DND-41 (cell line): ENCODE measurements at regions not wholly inside any gene's neighbourhood (a gene's known extent, or its start where the extent isn't known, plus 50 kb on each side); places are given as distances from the start of the nearest gene placed in this dataset.

Experiments used
- ATAC-seq: fragments of 200-7000 bp; cut with Tn5 transposase; 3 replicates; pipeline ENCODE4 v1.9.1; 2021; ENCODE audit warnings: low read depth; ENCODE audit not compliant: insufficient read depth
- DNase-seq: peaks from one replicate; pipeline ENCODE4 v3.0.0-alpha.2; 2020
- H2AFZ ChIP-seq: 2 replicates; pipeline ENCODE4 v1.6.0; 2012; ENCODE audit warnings: low read depth, low read length
- H3K27ac ChIP-seq: 2 replicates; pipeline ENCODE4 v1.5.1; 2012; ENCODE audit warnings: low read length, inconsistent platforms
- H3K27me3 ChIP-seq: fragments of 200-600 bp; sonication (generic); 2 replicates; pipeline ENCODE4 v1.6.0; 2012; ENCODE audit warnings: low read length, mild to moderate bottlenecking, inconsistent platforms; ENCODE audit not compliant: insufficient read depth, poor library complexity
- H3K36me3 ChIP-seq: 2 replicates; pipeline ENCODE4 v1.5.1; 2012; ENCODE audit warnings: low read length, inconsistent platforms; ENCODE audit not compliant: insufficient read depth
- H3K4me1 ChIP-seq: 2 replicates; pipeline ENCODE4 v1.5.1; 2012; ENCODE audit warnings: mild to moderate bottlenecking, low read length; ENCODE audit not compliant: insufficient read depth
- H3K4me2 ChIP-seq: 2 replicates; pipeline ENCODE4 v1.6.0; 2012; ENCODE audit warnings: mild to moderate bottlenecking, moderate library complexity, low read length, inconsistent platforms; ENCODE audit not compliant: insufficient read depth
- H3K4me3 ChIP-seq, 2 experiments: fragments of 200-600 bp in 1 of 2; shearing (Covaris generic) in 1 of 2; 2 replicates each; pipeline ENCODE4 v1.5.1; 2012 to 2016; ENCODE audit warnings: inconsistent platforms in 2 of 2, low read length in 2 of 2, mild to moderate bottlenecking in 2 of 2, low read depth in 1 of 2, moderate library complexity in 1 of 2
- H3K79me2 ChIP-seq: 2 replicates; pipeline ENCODE4 v1.6.0; 2012; ENCODE audit warnings: low read length, inconsistent platforms; ENCODE audit not compliant: insufficient read depth
- H3K9ac ChIP-seq: 2 replicates; pipeline ENCODE4 v1.6.0; 2012; ENCODE audit warnings: low read depth, mild to moderate bottlenecking, inconsistent platforms, low read length, moderate library complexity
- H3K9me3 ChIP-seq: 2 replicates; pipeline ENCODE4 v1.5.1; 2012; ENCODE audit warnings: low read length, moderate library complexity, mild to moderate bottlenecking, inconsistent platforms; ENCODE audit not compliant: insufficient read depth, severe bottlenecking
- H4K20me1 ChIP-seq: 2 replicates; pipeline ENCODE4 v1.6.0; 2012; ENCODE audit warnings: low read length; ENCODE audit not compliant: insufficient read depth
- EZH2 ChIP-seq: IDR thresholded peaks from 3 replicates; pipeline ENCODE4 v1.6.1; 2012; ENCODE audit warnings: borderline replicate concordance, low read depth, mild to moderate bottlenecking, moderate library complexity, low read length, inconsistent platforms; ENCODE audit not compliant: severe bottlenecking
- TF ChIP-seq, protein P1 (sequence below): IDR thresholded peaks from 2 replicates; pipeline ENCODE4 v1.5.1; 2012; ENCODE audit warnings: borderline replicate concordance, low read length, moderate library complexity, mild to moderate bottlenecking; ENCODE audit not compliant: poor library complexity, severe bottlenecking; ENCODE audit errors: extremely low read depth

DNA sequence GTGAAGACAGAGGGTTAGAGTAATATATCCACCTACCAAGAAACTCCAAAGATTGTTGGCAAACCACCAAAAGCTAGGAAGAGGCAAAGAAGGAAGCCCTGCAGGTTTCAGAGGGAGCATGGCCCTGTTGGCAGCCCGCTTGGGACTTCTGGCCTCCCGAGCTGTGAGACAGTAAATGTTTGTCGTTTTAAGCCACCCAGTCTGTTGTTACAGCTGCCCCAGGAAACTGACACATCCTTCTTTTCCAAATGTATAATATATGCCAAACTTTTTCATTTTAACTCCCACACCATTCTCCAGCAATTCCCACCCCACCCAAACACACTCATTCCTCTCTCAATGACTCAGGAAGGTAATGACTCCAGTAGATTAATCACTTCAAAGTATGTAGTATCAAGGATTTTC, 74.0 kb downstream of the RPS29 start:
- TF ChIP-seq EZH2 = no peak
- TF ChIP-seq, protein P1, sequence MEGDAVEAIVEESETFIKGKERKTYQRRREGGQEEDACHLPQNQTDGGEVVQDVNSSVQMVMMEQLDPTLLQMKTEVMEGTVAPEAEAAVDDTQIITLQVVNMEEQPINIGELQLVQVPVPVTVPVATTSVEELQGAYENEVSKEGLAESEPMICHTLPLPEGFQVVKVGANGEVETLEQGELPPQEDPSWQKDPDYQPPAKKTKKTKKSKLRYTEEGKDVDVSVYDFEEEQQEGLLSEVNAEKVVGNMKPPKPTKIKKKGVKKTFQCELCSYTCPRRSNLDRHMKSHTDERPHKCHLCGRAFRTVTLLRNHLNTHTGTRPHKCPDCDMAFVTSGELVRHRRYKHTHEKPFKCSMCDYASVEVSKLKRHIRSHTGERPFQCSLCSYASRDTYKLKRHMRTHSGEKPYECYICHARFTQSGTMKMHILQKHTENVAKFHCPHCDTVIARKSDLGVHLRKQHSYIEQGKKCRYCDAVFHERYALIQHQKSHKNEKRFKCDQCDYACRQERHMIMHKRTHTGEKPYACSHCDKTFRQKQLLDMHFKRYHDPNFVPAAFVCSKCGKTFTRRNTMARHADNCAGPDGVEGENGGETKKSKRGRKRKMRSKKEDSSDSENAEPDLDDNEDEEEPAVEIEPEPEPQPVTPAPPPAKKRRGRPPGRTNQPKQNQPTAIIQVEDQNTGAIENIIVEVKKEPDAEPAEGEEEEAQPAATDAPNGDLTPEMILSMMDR = no peak
- Histone ChIP-seq H4K20me1 (no peaks in the 10 kb centered on the region), H3K9ac (no peak overlapping the region), H3K27me3 (no peaks in the 10 kb centered on the region), H3K4me3 (no peak overlapping the region), H3K36me3 (no peaks in the 10 kb centered on the region), H3K9me3 (peaks cover 2% of the 10 kb centered on the region), H2AFZ (no peak overlapping the region), H3K27ac (no peak overlapping the region), H3K79me2 (no peaks in the 10 kb centered on the region), H3K4me2 (no peak overlapping the region), H3K4me1 (no peaks in the 10 kb centered on the region)
- ATAC-seq = no peak
- DNase-seq = no peak

GRCh38 chr14:49508124-49508523, 78.1 kb downstream of the RPS29 start:
- Histone ChIP-seq H3K4me2 (no peak overlapping the region), H4K20me1 (no peaks in the 10 kb centered on the region), H3K27ac (no peak overlapping the region), H3K27me3 (no peaks in the 10 kb centered on the region), H3K4me1 (peaks cover 22% of the 10 kb centered on the region), H2AFZ (no peak overlapping the region), H3K4me3 (no peak overlapping the region), H3K9ac (no peak overlapping the region), H3K9me3 (peaks cover 2% of the 10 kb centered on the region), H3K79me2 (no peaks in the 10 kb centered on the region), H3K36me3 (no peaks in the 10 kb centered on the region)
- DNase-seq (no peak), ATAC-seq (no peak)
- TF ChIP-seq, protein P1 = no peak
- no peak for TF ChIP-seq EZH2

- no peak for TF ChIP-seq EZH2
- TF ChIP-seq, protein P1 = no peak
- Histone ChIP-seq H3K27me3 (no peaks in the 10 kb centered on the region), H3K4me2 (no peak overlapping the region), H3K9ac (no peak overlapping the region), H3K4me3 (no peak overlapping the region), H3K79me2 (no peaks in the 10 kb centered on the region), H2AFZ (no peak overlapping the region), H4K20me1 (no peaks in the 10 kb centered on the region), H3K36me3 (no peaks in the 10 kb centered on the region), H3K4me1 (peaks cover 22% of the 10 kb centered on the region), H3K9me3 (peaks cover 2% of the 10 kb centered on the region), H3K27ac (no peak overlapping the region)
- no peak for ATAC-seq
- DNase-seq = no peak
These were observed 79.5 kb downstream of the RPS29 start for GRCh38 chr14:49506650-49507049.
